ENCODE measurements at regions not wholly inside any gene's neighbourhood (a gene's known extent, or its start where the extent isn't known, plus 50 kb on each side); places are given as distances from the start of the nearest gene placed in this dataset.

DNA sequence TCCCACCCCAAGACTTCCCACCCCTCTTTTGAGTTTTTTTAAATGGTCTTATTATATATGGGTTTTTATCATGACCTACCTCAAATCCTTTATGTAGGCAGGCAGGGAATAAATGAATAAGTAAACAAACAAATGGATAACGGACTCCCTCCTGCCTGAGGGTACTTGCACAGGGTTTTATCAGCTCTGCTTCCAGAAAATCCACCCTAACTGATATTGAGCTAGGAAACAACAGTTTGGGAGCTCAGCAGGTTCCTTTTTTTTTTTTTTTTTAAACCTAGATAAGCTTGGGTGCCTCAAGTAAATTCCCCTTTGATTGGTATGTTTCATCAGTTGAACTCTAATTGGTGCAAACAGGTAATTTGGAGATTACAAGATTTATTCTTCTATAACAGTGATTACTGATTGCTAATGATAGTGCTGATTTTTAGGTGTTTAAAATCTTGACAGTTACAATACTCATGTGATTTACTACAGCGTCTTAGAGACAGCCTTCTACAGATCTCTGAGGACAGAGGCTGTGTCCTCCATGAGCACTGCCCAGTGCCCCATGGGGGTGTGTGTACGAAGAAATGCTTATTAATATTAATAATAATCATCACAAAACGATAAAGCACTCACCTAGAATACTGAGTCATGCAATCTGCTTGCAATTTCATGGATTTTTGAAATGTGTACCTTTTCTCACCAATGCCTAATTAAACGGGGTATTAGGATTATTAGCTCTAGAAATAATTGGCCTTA, 347.4 kb downstream of the RRAGC start:
- TF ChIP-seq, protein P1, sequence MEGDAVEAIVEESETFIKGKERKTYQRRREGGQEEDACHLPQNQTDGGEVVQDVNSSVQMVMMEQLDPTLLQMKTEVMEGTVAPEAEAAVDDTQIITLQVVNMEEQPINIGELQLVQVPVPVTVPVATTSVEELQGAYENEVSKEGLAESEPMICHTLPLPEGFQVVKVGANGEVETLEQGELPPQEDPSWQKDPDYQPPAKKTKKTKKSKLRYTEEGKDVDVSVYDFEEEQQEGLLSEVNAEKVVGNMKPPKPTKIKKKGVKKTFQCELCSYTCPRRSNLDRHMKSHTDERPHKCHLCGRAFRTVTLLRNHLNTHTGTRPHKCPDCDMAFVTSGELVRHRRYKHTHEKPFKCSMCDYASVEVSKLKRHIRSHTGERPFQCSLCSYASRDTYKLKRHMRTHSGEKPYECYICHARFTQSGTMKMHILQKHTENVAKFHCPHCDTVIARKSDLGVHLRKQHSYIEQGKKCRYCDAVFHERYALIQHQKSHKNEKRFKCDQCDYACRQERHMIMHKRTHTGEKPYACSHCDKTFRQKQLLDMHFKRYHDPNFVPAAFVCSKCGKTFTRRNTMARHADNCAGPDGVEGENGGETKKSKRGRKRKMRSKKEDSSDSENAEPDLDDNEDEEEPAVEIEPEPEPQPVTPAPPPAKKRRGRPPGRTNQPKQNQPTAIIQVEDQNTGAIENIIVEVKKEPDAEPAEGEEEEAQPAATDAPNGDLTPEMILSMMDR (IDR thresholded peaks at IDR 0.05; ENCODE audit: low read depth, low read length) = no peak

DNA sequence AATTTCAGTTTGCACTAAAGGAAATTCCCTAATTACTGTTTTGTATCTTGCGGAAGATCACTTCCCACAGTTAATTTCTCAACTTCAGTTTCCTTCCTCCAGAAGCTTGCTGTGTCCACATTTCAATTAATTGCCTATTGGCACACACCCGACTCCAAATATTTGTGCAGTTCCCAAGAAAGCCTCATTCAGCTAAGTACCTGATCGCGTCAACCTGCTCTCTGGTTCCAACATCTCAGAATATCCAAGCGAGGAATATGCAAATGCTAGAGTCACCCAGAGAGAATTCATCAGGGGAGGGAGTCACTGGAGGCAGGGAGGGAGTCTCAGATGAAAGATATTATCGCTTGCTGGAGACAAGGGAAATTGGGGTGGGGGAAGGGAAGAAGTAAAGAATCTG, 351.3 kb downstream of the RRAGC start:
- TF ChIP-seq, protein P1 (IDR thresholded peaks at IDR 0.05; ENCODE audit: low read depth, low read length) = no peak
- H3K4me3 ChIP-seq (ENCODE audit: low read depth, low read length) = no peak overlapping the region

More for the DNA sequence above, 347.4 kb downstream of the RRAGC start:
- H3K4me3 ChIP-seq (ENCODE audit: low read depth, low read length) = no peak overlapping the region

DNA sequence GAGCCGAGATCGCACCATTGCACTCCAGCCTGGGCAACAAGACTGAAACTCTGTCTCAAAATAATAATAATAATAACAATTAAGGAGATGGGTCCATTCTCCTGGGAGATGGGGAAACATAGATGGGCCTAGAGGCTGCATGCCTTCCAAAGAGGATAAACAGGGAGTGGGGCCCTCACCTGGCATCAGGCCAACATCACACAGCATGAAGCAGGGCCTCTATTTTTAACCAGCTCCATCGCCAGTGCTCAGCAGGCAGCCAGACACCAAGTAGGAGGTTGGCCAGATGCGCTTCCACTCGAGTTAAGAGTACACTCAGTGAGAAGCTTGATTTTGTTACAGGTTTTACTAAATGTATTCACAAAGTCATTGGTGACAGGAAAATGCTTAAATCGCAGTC, 352.0 kb downstream of the RRAGC start:
- H3K4me3 ChIP-seq (ENCODE audit: low read depth, low read length) = no peak overlapping the region
- TF ChIP-seq, protein P1 (IDR thresholded peaks at IDR 0.05; ENCODE audit: low read depth, low read length) = no peak

DNA sequence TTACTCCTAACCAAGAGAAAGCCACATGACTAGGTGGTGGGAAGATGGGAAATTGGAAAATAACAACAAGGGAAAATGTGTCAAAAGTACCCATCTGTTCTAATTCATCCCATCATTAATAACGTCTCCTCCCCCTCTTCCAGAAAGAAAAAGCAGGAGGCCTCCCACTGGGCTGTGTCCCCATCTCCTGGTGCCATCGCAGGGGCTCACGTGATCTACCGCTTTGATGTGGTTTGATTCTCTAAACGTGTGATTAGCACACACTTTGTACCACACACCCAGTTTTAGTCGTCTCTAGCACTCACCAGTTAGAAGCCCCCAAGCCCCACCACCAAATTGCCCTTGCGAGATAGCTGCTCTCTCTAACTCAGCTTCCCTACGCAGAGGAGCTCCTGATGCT, 353.6 kb downstream of the RRAGC start:
- TF ChIP-seq, protein P1 (IDR thresholded peaks at IDR 0.05; ENCODE audit: low read depth, low read length) = no peak
- no peak overlapping the region for H3K4me3 ChIP-seq (ENCODE audit: low read depth, low read length)

DNA sequence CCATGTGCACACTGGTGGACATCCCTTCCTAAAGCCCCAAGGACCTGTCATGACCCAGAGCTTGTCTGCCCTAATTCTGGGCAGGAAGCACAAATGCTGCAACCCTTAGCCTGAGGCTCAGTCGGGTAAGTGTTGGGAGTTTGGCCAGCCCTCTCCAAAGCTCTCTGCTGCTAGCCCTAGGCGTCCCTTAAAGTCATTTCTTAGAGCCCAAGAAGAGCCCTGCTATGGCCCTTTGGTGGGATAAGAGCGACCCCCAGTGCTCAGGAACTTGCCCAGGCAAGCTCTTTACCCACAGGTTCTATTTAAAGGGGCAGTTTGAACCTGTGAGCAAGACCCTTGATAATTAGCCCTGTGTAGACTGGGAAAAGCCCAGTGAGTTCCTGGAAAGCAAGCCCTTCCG, 356.8 kb downstream of the RRAGC start:
- H3K4me3 ChIP-seq (ENCODE audit: low read depth, low read length) = no peak overlapping the region
- TF ChIP-seq, protein P1 (IDR thresholded peaks at IDR 0.05; ENCODE audit: low read depth, low read length) = no peak

DNA sequence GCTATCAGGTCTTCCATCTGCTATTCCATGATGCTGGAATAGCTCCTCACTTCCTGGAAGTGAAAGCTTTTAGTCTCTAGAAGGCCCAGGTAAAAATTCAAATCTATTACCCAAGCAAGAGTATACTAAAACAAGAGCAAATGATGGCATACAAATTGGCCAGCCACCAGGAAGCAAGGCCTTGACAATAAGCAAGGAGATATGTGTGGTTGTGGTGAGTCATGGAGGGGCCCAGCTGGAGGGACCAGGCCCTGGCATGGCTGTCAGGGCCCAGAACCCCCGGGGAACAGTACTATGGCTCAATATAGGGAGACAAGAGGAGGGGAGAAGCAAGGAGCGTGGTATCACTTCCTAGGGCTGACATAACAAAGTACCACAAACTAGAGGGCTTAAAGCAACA, 358.7 kb downstream of the RRAGC start:
- TF ChIP-seq, protein P1 (IDR thresholded peaks at IDR 0.05; ENCODE audit: low read depth, low read length) = no peak
- H3K4me3 ChIP-seq (ENCODE audit: low read depth, low read length) = no peak overlapping the region

DNA sequence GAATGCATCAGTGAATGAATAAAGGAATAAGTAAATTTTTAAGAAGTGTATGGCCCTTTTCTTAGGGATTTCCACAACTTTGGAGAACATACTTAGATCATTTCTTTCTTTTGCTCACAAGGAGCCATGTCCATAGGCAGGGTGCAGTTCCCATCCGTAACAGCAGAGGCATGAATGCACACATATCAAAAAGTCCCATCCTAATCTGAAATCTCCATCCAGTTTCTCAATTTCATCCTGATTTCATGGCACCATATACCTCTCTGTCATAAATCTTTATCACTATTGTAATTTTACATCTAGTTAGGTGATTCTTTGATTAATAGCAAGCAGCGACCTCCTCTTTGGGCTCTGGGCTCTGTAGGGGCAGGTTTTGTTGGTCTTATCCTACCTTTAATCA, 359.2 kb downstream of the RRAGC start:
- TF ChIP-seq, protein P1 (IDR thresholded peaks at IDR 0.05; ENCODE audit: low read depth, low read length) = no peak

More for the DNA sequence above, 359.2 kb downstream of the RRAGC start:
- H3K4me3 ChIP-seq (ENCODE audit: low read depth, low read length) = no peak overlapping the region

All from WI38 (cell line).